NCI-H146 treated with DMSO at 0.1 percent for 48 hours (cell line): ENCODE measurements at regions not wholly inside any gene's neighbourhood (a gene's known extent, or its start where the extent isn't known, plus 50 kb on each side); places are given as distances from the start of the nearest gene placed in this dataset.
A peak's percentile ranks its signal among the peaks of the same experiment; 100 is the strongest.
"Not testable (repeated sequence)": the region's sequence is repeated elsewhere in the genome, so short reads cannot be mapped to it uniquely, and the experiment has no call there.

Experiments
- DNase-seq: peaks from one replicate; lab custom pipeline; 2025; ENCODE audit not compliant: unreplicated experiment; lab: John Stamatoyannopoulos, UW

- no peak for DNase-seq
Measured at GRCh38 chr12:127606476-127607015, 660.4 kb upstream of the TMEM132C start.

GRCh38 chr12:127607146-127607725 lies 659.7 kb upstream of the TMEM132C start:
- DNase-seq = no peak

- DNase-seq = not testable (repeated sequence)
Measured at GRCh38 chr12:127608359-127608758, 658.6 kb upstream of the TMEM132C start.

GRCh38 chr12:127613056-127613455 lies 653.9 kb upstream of the TMEM132C start:
- no peak for DNase-seq

- DNase-seq = peak; percentile 75
Measured at GRCh38 chr12:127619869-127620734, 646.9 kb upstream of the TMEM132C start.

- peak; percentile 84 for DNase-seq
Measured at GRCh38 chr12:127620735-127621355, 646.1 kb upstream of the TMEM132C start.

GRCh38 chr12:127621366-127621765 lies 645.6 kb upstream of the TMEM132C start:
- no peak for DNase-seq

GRCh38 chr12:127623362-127623761 lies 643.6 kb upstream of the TMEM132C start:
- DNase-seq = no peak

GRCh38 chr12:127625176-127625771 lies 641.7 kb upstream of the TMEM132C start:
- no peak for DNase-seq

GRCh38 chr12:127628645-127629044 lies 638.3 kb upstream of the TMEM132C start:
- no peak for DNase-seq

GRCh38 chr12:127629066-127629820 lies 637.7 kb upstream of the TMEM132C start:
- peak; percentile 32 for DNase-seq

- no peak for DNase-seq
Measured at GRCh38 chr12:127632461-127632860, 634.5 kb upstream of the TMEM132C start.

- no peak for DNase-seq
Measured at GRCh38 chr12:127635838-127636237, 631.1 kb upstream of the TMEM132C start.

GRCh38 chr12:127636882-127637281 lies 630.1 kb upstream of the TMEM132C start:
- no peak for DNase-seq

- DNase-seq = no peak
Measured at GRCh38 chr12:127640181-127640886, 626.6 kb upstream of the TMEM132C start.

- no peak for DNase-seq
Measured at GRCh38 chr12:127642208-127642607, 624.8 kb upstream of the TMEM132C start.

- no peak for DNase-seq
Measured at GRCh38 chr12:127648321-127648720, 618.6 kb upstream of the TMEM132C start.

GRCh38 chr12:127649961-127650360 lies 617.0 kb upstream of the TMEM132C start:
- no peak for DNase-seq

GRCh38 chr12:127650626-127651025 lies 616.3 kb upstream of the TMEM132C start:
- DNase-seq = no peak

- no peak for DNase-seq
Measured at GRCh38 chr12:127652281-127652680, 614.7 kb upstream of the TMEM132C start.
